Stomach smooth muscle (tissue), 2 donors: ENCODE measurements at regions not wholly inside any gene's neighbourhood (a gene's known extent, or its start where the extent isn't known, plus 50 kb on each side); places are given as distances from the start of the nearest gene placed in this dataset.
"Not testable (repeated sequence)": the region's sequence is repeated elsewhere in the genome, so short reads cannot be mapped to it uniquely, and the experiment has no call there.

Experiments used
- H3K27ac ChIP-seq: one replicate; pipeline ENCODE4 v1.7.0; 2013; ENCODE audit warnings: mild to moderate bottlenecking, low read length, inconsistent platforms
- H3K27me3 ChIP-seq, 2 donors: one replicate each; pipeline ENCODE4 v1.7.0; 2013; ENCODE audit warnings: low read length in 2 of 2; ENCODE audit not compliant: insufficient read depth in 2 of 2, control insufficient read depth in 1 of 2
- H3K36me3 ChIP-seq, 2 donors: one replicate each; pipeline ENCODE4 v1.7.0; 2013; ENCODE audit warnings: low read length in 2 of 2; ENCODE audit not compliant: control insufficient read depth in 2 of 2, insufficient read depth in 2 of 2
- H3K4me1 ChIP-seq: one replicate; pipeline ENCODE4 v1.7.0; 2013; ENCODE audit warnings: low read length; ENCODE audit not compliant: control insufficient read depth, insufficient read depth
- H3K4me3 ChIP-seq, 2 donors: one replicate each; pipeline ENCODE4 v1.7.0; 2013; ENCODE audit warnings: low read length in 2 of 2
- H3K9ac ChIP-seq, 2 donors: one replicate each; pipeline ENCODE4 v1.7.0; 2013; ENCODE audit warnings: low read length in 2 of 2, mild to moderate bottlenecking in 1 of 2
- H3K9me3 ChIP-seq, 2 donors: one replicate each; pipeline ENCODE4 v1.7.0; 2013; ENCODE audit warnings: low read length in 2 of 2; ENCODE audit not compliant: control insufficient read depth in 2 of 2
- donor health status: healthy.
- donor health status: Pancreatic carcinoma.

DNA sequence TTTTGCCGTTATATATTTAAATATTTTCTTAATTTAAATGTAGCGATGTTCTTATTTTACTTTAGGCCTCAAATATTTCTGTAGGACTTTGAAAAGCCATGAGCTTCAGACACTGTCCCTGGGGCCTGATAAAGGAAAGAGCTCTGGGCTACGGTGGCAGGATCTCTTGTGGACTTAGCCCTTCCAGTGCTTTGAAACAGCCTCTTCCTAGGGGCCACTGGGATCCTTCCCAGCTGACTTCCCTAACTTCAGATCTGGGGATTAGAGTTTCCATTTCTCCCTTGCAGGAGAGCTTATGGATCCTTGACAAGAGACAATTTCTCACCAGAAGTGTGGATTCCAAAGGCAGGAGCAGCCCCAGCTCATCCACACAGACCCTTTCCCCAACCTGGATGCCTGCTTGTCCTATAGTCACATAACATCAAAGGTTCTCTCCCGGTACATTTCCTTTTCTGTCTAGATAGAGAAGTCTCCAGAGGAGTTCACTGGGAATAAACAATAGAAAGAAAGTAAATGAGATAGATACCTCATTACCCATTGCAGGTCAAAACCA is 221.4 kb downstream of the TTC6 start:
- H3K9me3 ChIP-seq, result no peaks in the 10 kb centered on the region
- no peak overlapping the region for H3K9ac ChIP-seq
- H3K4me1 ChIP-seq, result no peaks in the 10 kb centered on the region
- no peaks in the 10 kb centered on the region for H3K27me3 ChIP-seq
- H3K36me3 ChIP-seq, result no peaks in the 10 kb centered on the region
- no peak overlapping the region for H3K27ac ChIP-seq
- no peak overlapping the region for H3K4me3 ChIP-seq

DNA sequence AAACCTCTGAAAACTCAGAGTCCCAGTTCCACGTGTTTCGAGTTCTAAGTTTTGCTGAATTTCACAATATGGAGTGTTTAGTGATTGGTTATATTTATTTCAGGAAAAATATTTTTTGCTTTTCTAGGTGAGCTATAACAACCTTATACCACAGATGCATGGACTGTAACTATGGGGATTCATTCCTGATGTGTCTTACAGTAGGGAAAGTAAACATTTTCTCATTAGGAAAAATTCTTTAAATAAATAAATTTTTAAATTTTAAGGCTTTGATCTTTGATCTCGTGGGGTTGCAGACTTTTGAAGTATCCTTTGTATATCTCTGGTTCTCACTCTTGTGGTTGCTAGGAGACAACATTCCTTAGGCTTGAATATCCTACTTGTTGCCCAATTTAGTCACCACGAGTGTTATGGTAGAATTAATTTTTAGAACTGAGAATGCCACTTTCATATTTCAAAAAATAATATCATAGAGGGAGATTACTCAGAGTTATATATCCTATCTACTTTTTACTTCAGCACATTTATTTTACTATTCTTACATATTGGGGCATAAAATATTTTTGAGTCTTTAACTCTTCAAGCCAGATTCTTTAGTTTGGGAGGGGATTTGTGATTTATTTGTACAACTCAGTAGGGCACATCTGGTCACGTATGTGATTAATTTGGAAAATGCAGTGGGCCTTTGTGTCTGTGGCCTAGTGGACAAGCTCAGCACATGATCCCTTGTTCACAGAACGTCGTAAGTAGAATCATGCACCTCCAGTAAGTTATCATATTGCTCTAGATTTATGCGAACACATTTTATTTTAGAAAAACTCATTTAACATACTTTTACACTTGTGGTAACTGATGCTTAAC is 224.0 kb downstream of the TTC6 start:
- H3K4me3 ChIP-seq, result no peak overlapping the region
- no peak overlapping the region for H3K27ac ChIP-seq
- no peaks in the 10 kb centered on the region for H3K36me3 ChIP-seq
- no peaks in the 10 kb centered on the region for H3K4me1 ChIP-seq
- H3K9me3 ChIP-seq, result no peaks in the 10 kb centered on the region
- no peaks in the 10 kb centered on the region for H3K27me3 ChIP-seq
- H3K9ac ChIP-seq, result no peak overlapping the region

DNA sequence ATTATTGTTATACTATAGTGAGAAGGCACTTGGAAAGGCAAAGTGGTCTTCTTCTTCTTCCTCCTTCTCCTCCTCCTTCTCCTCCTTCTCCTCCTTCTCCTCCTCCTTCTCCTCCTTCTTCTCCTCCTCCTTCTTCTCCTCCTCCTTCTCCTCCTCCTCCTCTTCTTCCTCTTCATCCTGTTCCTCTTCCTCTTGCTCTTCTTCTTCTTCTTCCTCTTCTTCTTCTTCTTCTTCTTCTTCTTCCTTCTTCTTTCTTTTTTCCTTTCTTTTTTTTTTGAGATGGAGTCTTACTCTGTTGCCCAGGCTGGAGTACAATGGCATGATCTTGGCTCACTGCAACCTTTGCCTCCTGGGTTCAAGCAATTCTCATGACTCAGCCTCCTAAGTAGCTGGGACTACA is 225.4 kb downstream of the TTC6 start:
- H3K27ac ChIP-seq, H3K27me3 ChIP-seq, H3K36me3 ChIP-seq, H3K9me3 ChIP-seq, H3K9ac ChIP-seq, H3K4me1 ChIP-seq, H3K4me3 ChIP-seq: not testable (repeated sequence)

DNA sequence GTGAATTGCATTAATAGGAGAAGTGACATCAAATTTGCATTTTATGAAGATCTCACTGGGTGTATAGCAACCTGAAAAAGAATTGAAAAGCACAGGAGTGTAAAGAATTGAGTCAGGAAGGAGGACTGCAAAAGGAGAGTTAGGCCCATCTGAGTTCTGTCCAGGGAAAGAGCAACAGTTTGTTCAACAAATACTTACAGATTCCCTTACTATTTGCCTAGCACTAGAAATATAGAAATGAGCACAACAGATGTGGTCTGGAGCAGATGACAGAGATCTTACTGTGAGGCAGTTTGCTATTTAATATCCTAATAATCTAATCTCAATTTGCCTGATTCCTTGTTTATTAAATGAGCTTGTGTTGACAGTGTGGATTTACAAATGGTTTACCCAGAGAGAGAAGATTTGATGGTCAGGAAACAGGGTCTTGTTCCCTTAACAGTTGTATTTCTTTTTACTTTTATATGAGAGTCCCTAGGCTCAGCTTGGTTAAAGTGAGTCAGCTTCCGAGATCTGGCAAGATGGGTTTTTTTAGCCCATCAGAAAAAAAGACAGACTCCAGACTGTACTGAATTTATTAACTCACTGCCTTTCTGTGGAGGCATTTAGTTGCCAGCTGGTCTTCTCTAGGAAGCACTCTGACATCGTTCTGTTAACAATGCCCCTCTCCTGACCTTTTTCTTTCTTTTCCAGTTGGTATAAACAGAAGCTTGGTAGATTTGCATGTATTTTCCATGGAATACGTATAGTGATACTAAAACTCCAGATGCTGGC is 229.7 kb downstream of the TTC6 start:
- Histone ChIP-seq H3K27ac (no peak overlapping the region), H3K9me3 (peaks cover 0 to 2% of the 10 kb centered on the region in 2 donors), H3K4me1 (no peaks in the 10 kb centered on the region), H3K27me3 (no peaks in the 10 kb centered on the region), H3K9ac (peak overlapping the region in 1 of 2 donors; percentile 0), H3K36me3 (no peaks in the 10 kb centered on the region), H3K4me3 (no peak overlapping the region)

DNA sequence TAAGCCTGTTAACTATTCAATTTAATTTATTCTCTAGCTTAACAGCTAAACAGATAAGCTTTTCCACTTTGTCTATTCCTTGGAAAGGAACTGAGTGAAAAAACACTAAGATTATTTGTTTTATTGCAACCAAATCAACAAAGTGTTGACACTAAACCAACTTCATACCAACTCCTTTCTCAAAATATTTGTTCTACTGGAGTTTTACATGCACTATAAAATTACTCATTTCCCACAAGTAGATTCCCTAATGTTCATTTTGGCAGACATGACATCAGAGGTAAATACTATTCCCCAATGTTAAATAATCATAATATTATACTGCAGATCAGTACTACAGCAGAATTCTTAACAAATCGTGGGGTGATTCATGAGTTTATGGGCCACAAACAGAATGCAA is 231.4 kb downstream of the TTC6 start:
- Histone ChIP-seq H3K27me3 (no peaks in the 10 kb centered on the region), H3K9ac (no peak overlapping the region), H3K36me3 (no peaks in the 10 kb centered on the region), H3K9me3 (peaks cover 0 to 2% of the 10 kb centered on the region in 2 donors), H3K4me3 (no peak overlapping the region), H3K4me1 (no peaks in the 10 kb centered on the region), H3K27ac (no peak overlapping the region)

DNA sequence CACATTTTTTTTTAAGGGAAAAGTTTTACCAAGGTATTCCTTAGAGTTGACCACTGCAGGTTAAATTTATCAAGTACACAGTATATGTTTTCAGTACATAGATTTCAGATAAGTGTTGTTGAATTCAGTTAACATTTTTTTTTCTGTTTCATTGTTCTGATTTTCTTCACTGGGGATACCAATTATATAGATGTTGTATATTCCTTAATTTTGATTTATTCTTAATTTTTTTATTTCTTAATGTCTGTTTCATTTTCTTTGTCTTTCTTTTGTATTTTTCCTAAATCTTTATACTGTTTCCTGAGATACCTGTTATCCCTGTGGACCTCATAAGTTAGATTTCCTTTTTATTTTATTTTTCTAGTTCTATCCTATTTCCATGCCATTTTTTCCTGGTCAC is 234.8 kb downstream of the TTC6 start:
- Histone ChIP-seq H3K4me3 (no peak overlapping the region), H3K27me3 (no peaks in the 10 kb centered on the region), H3K9ac (no peak overlapping the region), H3K4me1 (no peaks in the 10 kb centered on the region), H3K36me3 (no peaks in the 10 kb centered on the region), H3K9me3 (peaks cover 5 to 13% of the 10 kb centered on the region in 2 donors), H3K27ac (no peak overlapping the region)

DNA sequence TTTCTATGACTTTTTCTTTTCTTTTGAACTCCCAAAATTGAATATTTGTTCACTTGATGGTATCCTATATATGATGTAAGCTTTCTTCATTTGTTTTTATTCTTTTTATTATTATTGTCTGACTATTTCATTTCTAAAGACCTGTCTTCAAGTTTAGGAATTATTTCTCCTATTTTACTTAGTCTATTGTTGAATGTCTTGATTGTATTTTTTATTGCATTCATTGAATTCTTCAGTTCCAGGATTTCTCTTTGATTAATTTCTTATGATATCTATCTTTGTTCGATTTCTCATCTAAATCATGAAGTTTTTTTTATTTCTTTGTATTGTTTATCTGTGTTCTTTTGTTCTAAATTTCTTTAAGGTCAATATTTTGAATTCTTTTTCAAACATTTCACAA is 238.8 kb downstream of the TTC6 start:
- Histone ChIP-seq H3K4me3 (no peak overlapping the region), H3K36me3 (no peaks in the 10 kb centered on the region), H3K9ac (no peak overlapping the region), H3K9me3 (peaks cover 5 to 13% of the 10 kb centered on the region in 2 donors), H3K27me3 (no peaks in the 10 kb centered on the region), H3K4me1 (no peaks in the 10 kb centered on the region), H3K27ac (no peak overlapping the region)

DNA sequence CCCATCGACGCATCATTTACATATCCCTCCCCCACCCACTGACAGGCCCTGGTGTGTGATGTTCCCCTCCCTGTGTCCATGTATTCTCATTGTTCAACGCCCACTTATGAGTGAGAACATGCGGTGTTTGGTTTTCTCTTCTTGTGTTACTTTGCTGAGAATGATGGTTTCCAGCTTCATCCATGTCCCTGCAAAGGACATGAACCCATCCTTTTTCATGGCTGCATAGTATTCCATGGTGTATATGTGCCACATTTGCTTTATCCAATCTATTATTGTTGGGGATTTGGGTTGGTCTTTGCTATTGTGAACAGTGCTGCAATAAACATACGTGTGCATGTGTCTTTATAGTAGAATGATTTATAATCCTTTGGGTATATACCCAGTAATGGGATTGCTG is 243.3 kb downstream of the TTC6 start:
- H3K27me3 ChIP-seq, H3K27ac ChIP-seq, H3K36me3 ChIP-seq, H3K9me3 ChIP-seq, H3K9ac ChIP-seq, H3K4me3 ChIP-seq, H3K4me1 ChIP-seq: not testable (repeated sequence)

DNA sequence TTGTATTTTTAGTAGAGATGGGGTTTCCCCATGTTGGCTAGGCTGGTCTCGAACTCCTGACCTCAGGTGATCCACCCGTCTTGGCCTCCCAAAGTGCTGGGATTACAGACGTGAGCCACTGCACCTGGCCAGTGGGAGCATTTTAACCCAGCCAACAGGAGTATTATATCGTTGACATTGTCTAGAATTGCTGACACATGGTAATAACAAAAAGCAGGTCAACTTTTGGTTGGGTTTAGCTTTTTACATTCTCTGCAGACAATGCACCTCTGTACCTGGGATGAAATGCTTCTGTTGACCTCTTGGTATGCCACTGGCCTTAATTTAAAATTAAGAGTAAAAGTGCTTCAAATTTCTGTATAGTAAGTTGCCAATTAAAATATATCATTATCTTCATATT is 245.6 kb downstream of the TTC6 start:
- not testable (repeated sequence) for H3K9ac ChIP-seq, H3K27ac ChIP-seq, H3K4me3 ChIP-seq, H3K36me3 ChIP-seq, H3K9me3 ChIP-seq, H3K27me3 ChIP-seq, H3K4me1 ChIP-seq

DNA sequence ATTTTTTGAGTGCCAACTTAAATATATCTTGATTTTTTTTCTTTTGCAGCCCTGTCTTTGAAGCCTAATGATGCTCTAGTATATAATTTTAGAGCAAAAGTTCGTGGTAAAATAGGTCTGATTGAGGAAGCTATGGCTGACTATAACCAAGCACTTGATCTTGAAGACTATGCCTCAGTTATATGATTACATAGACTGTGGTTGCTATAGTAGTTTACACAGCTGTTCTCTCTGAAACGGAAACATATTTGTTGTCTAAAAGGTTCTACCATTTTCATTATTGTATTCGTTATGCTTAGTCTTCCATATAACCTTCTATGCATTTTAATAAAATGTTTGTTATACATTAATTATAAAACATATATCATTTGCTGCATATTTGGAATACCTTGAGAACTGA is 246.7 kb downstream of the TTC6 start:
- no peaks in the 10 kb centered on the region for H3K36me3 ChIP-seq
- no peaks in the 10 kb centered on the region for H3K4me1 ChIP-seq
- no peaks in the 10 kb centered on the region for H3K27me3 ChIP-seq
- no peak overlapping the region for H3K4me3 ChIP-seq
- H3K9me3 ChIP-seq, result no peaks in the 10 kb centered on the region
- no peak overlapping the region for H3K9ac ChIP-seq
- H3K27ac ChIP-seq, result no peak overlapping the region
